Neural cell (in vitro differentiated cells): ENCODE measurements at regions not wholly inside any gene's neighbourhood (a gene's known extent, or its start where the extent isn't known, plus 50 kb on each side); places are given as distances from the start of the nearest gene placed in this dataset.

Experiments used
- H2AFZ ChIP-seq: fragments of 200-600, 300-800 bp; sonication (generic), shearing (Covaris generic); 2 replicates; pipeline ENCODE4 v1.6.0; 2014; ENCODE audit warnings: low read depth, mild to moderate bottlenecking, antibody characterized with exemption, low read length, moderate library complexity
- H3F3A ChIP-seq: fragments of 200-600 bp; shearing (Covaris generic); 2 replicates; pipeline ENCODE4 v1.6.1; 2016; ENCODE audit warnings: mild to moderate bottlenecking, moderate library complexity, mixed read lengths, antibody characterized with exemption, low read length; ENCODE audit not compliant: insufficient read depth, poor library complexity, severe bottlenecking
- H3K27ac ChIP-seq: fragments of 200-600, 300-800 bp; sonication (generic), shearing (Covaris generic); 2 replicates; pipeline ENCODE4 v1.5.1; 2014; ENCODE audit warnings: mild to moderate bottlenecking, low read length, moderate library complexity
- H3K27me3 ChIP-seq: fragments of 300-800, 200-600 bp; sonication (generic), shearing (Covaris generic); 2 replicates; pipeline ENCODE4 v1.6.0; 2014; ENCODE audit warnings: mild to moderate bottlenecking, low read depth, low read length, moderate library complexity; ENCODE audit not compliant: insufficient read depth
- H3K36me3 ChIP-seq: fragments of 300-800, 200-600 bp; sonication (generic), shearing (Covaris generic); 2 replicates; pipeline ENCODE4 v1.5.1; 2014; ENCODE audit warnings: mild to moderate bottlenecking, antibody characterized with exemption, low read length, moderate library complexity; ENCODE audit not compliant: insufficient read depth
- H3K4me2 ChIP-seq: fragments of 300-800, 200-600 bp; sonication (generic), shearing (Covaris generic); 2 replicates; pipeline ENCODE4 v1.6.0; 2014; ENCODE audit warnings: mild to moderate bottlenecking, low read length
- H3K4me3 ChIP-seq: fragments of 300-800, 200-600 bp; sonication (generic), shearing (Covaris generic); 2 replicates; pipeline ENCODE4 v1.5.1; 2014; ENCODE audit warnings: mild to moderate bottlenecking, low read length, moderate library complexity
- H3K79me2 ChIP-seq: fragments of 200-600 bp; shearing (Covaris generic); replicated peaks from 2 replicates; pipeline ENCODE4 v1.6.0; 2014; ENCODE audit warnings: mild to moderate bottlenecking, low read length, moderate library complexity; ENCODE audit not compliant: insufficient read depth
- H3K9ac ChIP-seq: fragments of 300-800, 200-600 bp; sonication (generic), shearing (Covaris generic); 2 replicates; pipeline ENCODE4 v1.6.1; 2016; ENCODE audit warnings: mild to moderate bottlenecking, low read length, mixed read lengths
- H3K9me2 ChIP-seq: fragments of 200-600 bp; shearing (Covaris generic); 2 replicates; pipeline ENCODE4 v1.6.1; 2016; ENCODE audit warnings: mild to moderate bottlenecking, low read length, mixed read lengths; ENCODE audit not compliant: insufficient read depth
- H3K9me3 ChIP-seq: fragments of 200-600, 300-800 bp; sonication (generic), shearing (Covaris generic); 2 replicates; pipeline ENCODE4 v1.6.1; 2016; ENCODE audit warnings: mild to moderate bottlenecking, mixed run types, low read length, moderate library complexity, mixed read lengths
- H4K20me1 ChIP-seq: fragments of 200-600 bp; shearing (Covaris generic); 2 replicates; pipeline ENCODE4 v1.6.1; 2016; ENCODE audit warnings: mild to moderate bottlenecking, mixed run types; ENCODE audit not compliant: insufficient read depth
- CTCF ChIP-seq: fragments of 450-650 bp; IDR thresholded peaks from 2 replicates; pipeline ENCODE4 v1.5.1; 2014; ENCODE audit warnings: antibody characterized with exemption, mild to moderate bottlenecking, moderate library complexity; ENCODE audit not compliant: poor library complexity, severe bottlenecking
- EP300 ChIP-seq: fragments of 450-650 bp; conservative IDR thresholded peaks from 2 replicates; pipeline ENCODE4 v1.6.1; 2014; ENCODE audit warnings: antibody characterized with exemption, mild to moderate bottlenecking, moderate library complexity; ENCODE audit not compliant: poor library complexity, severe bottlenecking
- EZH2 ChIP-seq: fragments of 200-600, 300-800 bp; shearing (Covaris generic), sonication (generic); IDR thresholded peaks from 2 replicates; pipeline ENCODE4 v1.6.1; 2014; ENCODE audit warnings: antibody characterized with exemption, low read length, borderline replicate concordance, mild to moderate bottlenecking; ENCODE audit not compliant: insufficient read depth, poor library complexity, severe bottlenecking
- MXI1 ChIP-seq: fragments of 450-650 bp; conservative IDR thresholded peaks from 2 replicates; pipeline ENCODE4 v1.6.1; 2014; ENCODE audit warnings: antibody characterized with exemption, mild to moderate bottlenecking; ENCODE audit not compliant: poor library complexity, severe bottlenecking
- POLR2AphosphoS5 ChIP-seq: IDR thresholded peaks from 2 replicates; pipeline ENCODE4 v1.6.1; 2012
- RAD21 ChIP-seq: fragments of 450-650 bp; conservative IDR thresholded peaks from 2 replicates; pipeline ENCODE4 v1.6.1; 2014; ENCODE audit warnings: antibody characterized with exemption, mild to moderate bottlenecking, moderate library complexity
- SMC3 ChIP-seq: fragments of 450-650 bp; conservative IDR thresholded peaks from 2 replicates; pipeline ENCODE4 v1.6.1; 2014; ENCODE audit warnings: antibody characterized with exemption, mild to moderate bottlenecking, moderate library complexity; ENCODE audit not compliant: poor library complexity
- TAF1 ChIP-seq: IDR thresholded peaks from 2 replicates; pipeline ENCODE4 v1.6.1; 2012; ENCODE audit warnings: low read depth
- TF ChIP-seq, protein P1 (sequence below): IDR thresholded peaks from 2 replicates; pipeline ENCODE4 v1.6.1; 2012; ENCODE audit warnings: borderline replicate concordance

GRCh38 chr1:115419571-115419970, 81.5 kb upstream of the NGF start:
- no peaks in the 10 kb centered on the region for H4K20me1 ChIP-seq
- TF ChIP-seq, protein P1, sequence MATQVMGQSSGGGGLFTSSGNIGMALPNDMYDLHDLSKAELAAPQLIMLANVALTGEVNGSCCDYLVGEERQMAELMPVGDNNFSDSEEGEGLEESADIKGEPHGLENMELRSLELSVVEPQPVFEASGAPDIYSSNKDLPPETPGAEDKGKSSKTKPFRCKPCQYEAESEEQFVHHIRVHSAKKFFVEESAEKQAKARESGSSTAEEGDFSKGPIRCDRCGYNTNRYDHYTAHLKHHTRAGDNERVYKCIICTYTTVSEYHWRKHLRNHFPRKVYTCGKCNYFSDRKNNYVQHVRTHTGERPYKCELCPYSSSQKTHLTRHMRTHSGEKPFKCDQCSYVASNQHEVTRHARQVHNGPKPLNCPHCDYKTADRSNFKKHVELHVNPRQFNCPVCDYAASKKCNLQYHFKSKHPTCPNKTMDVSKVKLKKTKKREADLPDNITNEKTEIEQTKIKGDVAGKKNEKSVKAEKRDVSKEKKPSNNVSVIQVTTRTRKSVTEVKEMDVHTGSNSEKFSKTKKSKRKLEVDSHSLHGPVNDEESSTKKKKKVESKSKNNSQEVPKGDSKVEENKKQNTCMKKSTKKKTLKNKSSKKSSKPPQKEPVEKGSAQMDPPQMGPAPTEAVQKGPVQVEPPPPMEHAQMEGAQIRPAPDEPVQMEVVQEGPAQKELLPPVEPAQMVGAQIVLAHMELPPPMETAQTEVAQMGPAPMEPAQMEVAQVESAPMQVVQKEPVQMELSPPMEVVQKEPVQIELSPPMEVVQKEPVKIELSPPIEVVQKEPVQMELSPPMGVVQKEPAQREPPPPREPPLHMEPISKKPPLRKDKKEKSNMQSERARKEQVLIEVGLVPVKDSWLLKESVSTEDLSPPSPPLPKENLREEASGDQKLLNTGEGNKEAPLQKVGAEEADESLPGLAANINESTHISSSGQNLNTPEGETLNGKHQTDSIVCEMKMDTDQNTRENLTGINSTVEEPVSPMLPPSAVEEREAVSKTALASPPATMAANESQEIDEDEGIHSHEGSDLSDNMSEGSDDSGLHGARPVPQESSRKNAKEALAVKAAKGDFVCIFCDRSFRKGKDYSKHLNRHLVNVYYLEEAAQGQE: no peak
- TF ChIP-seq RAD21 (no peak), POLR2AphosphoS5 (no peak), MXI1 (no peak), TAF1 (no peak), CTCF (no peak), SMC3 (no peak), EZH2 (no peak)
- H3K9ac ChIP-seq: no peak overlapping the region
- H3K27me3 ChIP-seq: no peaks in the 10 kb centered on the region
- H3K27ac ChIP-seq: no peak overlapping the region
- H3K79me2 ChIP-seq: no peaks in the 10 kb centered on the region
- H3K9me3 ChIP-seq: no peaks in the 10 kb centered on the region
- no peaks in the 10 kb centered on the region for H3F3A ChIP-seq
- H2AFZ ChIP-seq: no peak overlapping the region
- H3K36me3 ChIP-seq: no peaks in the 10 kb centered on the region
- no peak overlapping the region for H3K4me2 ChIP-seq
- no peaks in the 10 kb centered on the region for H3K9me2 ChIP-seq
- no peak overlapping the region for H3K4me3 ChIP-seq

- Histone ChIP-seq H3K27ac (no peak overlapping the region), H3K4me2 (no peak overlapping the region), H3K9me3 (no peaks in the 10 kb centered on the region), H3K9me2 (no peaks in the 10 kb centered on the region), H3K27me3 (no peaks in the 10 kb centered on the region), H3K36me3 (no peaks in the 10 kb centered on the region), H2AFZ (no peak overlapping the region), H4K20me1 (no peaks in the 10 kb centered on the region), H3K9ac (no peak overlapping the region), H3F3A (no peaks in the 10 kb centered on the region), H3K79me2 (no peaks in the 10 kb centered on the region), H3K4me3 (no peak overlapping the region)
- TF ChIP-seq CTCF: no peak
- TF ChIP-seq SMC3: no peak
- no peak for TF ChIP-seq POLR2AphosphoS5
- TF ChIP-seq EZH2: no peak
- TF ChIP-seq EP300: no peak
- no peak for TF ChIP-seq TAF1
- TF ChIP-seq MXI1: no peak
- no peak for TF ChIP-seq RAD21
- TF ChIP-seq, protein P1: no peak
Measured at GRCh38 chr1:115413621-115414020, 75.6 kb upstream of the NGF start.
